ENCODE measurements at regions not wholly inside any gene's neighbourhood (a gene's known extent, or its start where the extent isn't known, plus 50 kb on each side); places are given as distances from the start of the nearest gene placed in this dataset.

- no peak overlapping the region for H3K4me3 ChIP-seq (ENCODE audit: low read length)
- H2AFZ ChIP-seq (ENCODE audit: low read depth, low read length) = no peak overlapping the region
- no peaks in the 10 kb centered on the region for H3K27me3 ChIP-seq (ENCODE audit: insufficient read depth, low read depth, low read length)
- H3K27ac ChIP-seq (ENCODE audit: low read length) = no peak overlapping the region
- no peaks in the 10 kb centered on the region for H3K79me2 ChIP-seq (replicated peaks; ENCODE audit: insufficient read depth, low read length)
- no peak for TF ChIP-seq MXI1 (conservative IDR thresholded peaks at IDR 0.05; ENCODE audit: poor library complexity, severe bottlenecking)
- no peak for TF ChIP-seq POLR2AphosphoS5 (IDR thresholded peaks at IDR 0.05)
- TF ChIP-seq SMC3 (conservative IDR thresholded peaks at IDR 0.05; ENCODE audit: poor library complexity) = no peak
- TF ChIP-seq EP300 (conservative IDR thresholded peaks at IDR 0.05; ENCODE audit: poor library complexity, severe bottlenecking) = no peak
- no peak for TF ChIP-seq RAD21 (conservative IDR thresholded peaks at IDR 0.05)
- TF ChIP-seq EZH2 (IDR thresholded peaks at IDR 0.05; ENCODE audit: borderline replicate concordance, insufficient read depth, low read length, poor library complexity, severe bottlenecking) = no peak
- no peak for TF ChIP-seq CTCF (IDR thresholded peaks at IDR 0.05; ENCODE audit: poor library complexity, severe bottlenecking)
- TF ChIP-seq REST (IDR thresholded peaks at IDR 0.05; ENCODE audit: borderline replicate concordance) = no peak
- no peak for TF ChIP-seq TAF1 (IDR thresholded peaks at IDR 0.05; ENCODE audit: low read depth)
- no peak overlapping the region for H3K9ac ChIP-seq (ENCODE audit: low read length)
- no peaks in the 10 kb centered on the region for H4K20me1 ChIP-seq (ENCODE audit: insufficient read depth)
- no peaks in the 10 kb centered on the region for H3F3A ChIP-seq (ENCODE audit: insufficient read depth, low read length, poor library complexity, severe bottlenecking)
- no peak overlapping the region for H3K4me2 ChIP-seq (ENCODE audit: low read length)
- H3K9me3 ChIP-seq (ENCODE audit: low read length) = no peaks in the 10 kb centered on the region
- no peaks in the 10 kb centered on the region for H3K9me2 ChIP-seq (ENCODE audit: insufficient read depth, low read length)
- H3K36me3 ChIP-seq (ENCODE audit: insufficient read depth, low read length) = no peaks in the 10 kb centered on the region
Measured at GRCh38 chrY:14436546-14436945, 87.8 kb upstream of the NLGN4Y start.

- no peak overlapping the region for H3K4me3 ChIP-seq (ENCODE audit: low read length)
- H3K36me3 ChIP-seq (ENCODE audit: insufficient read depth, low read length) = no peaks in the 10 kb centered on the region
- H3K9me2 ChIP-seq (ENCODE audit: insufficient read depth, low read length) = no peaks in the 10 kb centered on the region
- H2AFZ ChIP-seq (ENCODE audit: low read depth, low read length) = no peak overlapping the region
- no peaks in the 10 kb centered on the region for H3K27me3 ChIP-seq (ENCODE audit: insufficient read depth, low read depth, low read length)
- H3K4me2 ChIP-seq (ENCODE audit: low read length) = no peak overlapping the region
- H4K20me1 ChIP-seq (ENCODE audit: insufficient read depth) = no peaks in the 10 kb centered on the region
- H3K79me2 ChIP-seq (replicated peaks; ENCODE audit: insufficient read depth, low read length) = no peaks in the 10 kb centered on the region
- H3K9ac ChIP-seq (ENCODE audit: low read length) = no peak overlapping the region
- TF ChIP-seq TAF1 (IDR thresholded peaks at IDR 0.05; ENCODE audit: low read depth) (no peak), RAD21 (conservative IDR thresholded peaks at IDR 0.05) (no peak), SMC3 (conservative IDR thresholded peaks at IDR 0.05; ENCODE audit: poor library complexity) (no peak), EZH2 (IDR thresholded peaks at IDR 0.05; ENCODE audit: borderline replicate concordance, insufficient read depth, low read length, poor library complexity, severe bottlenecking) (no peak), CTCF (IDR thresholded peaks at IDR 0.05; ENCODE audit: poor library complexity, severe bottlenecking) (no peak), MXI1 (conservative IDR thresholded peaks at IDR 0.05; ENCODE audit: poor library complexity, severe bottlenecking) (no peak), EP300 (conservative IDR thresholded peaks at IDR 0.05; ENCODE audit: poor library complexity, severe bottlenecking) (no peak)
- no peak overlapping the region for H3K27ac ChIP-seq (ENCODE audit: low read length)
- no peaks in the 10 kb centered on the region for H3F3A ChIP-seq (ENCODE audit: insufficient read depth, low read length, poor library complexity, severe bottlenecking)
- H3K9me3 ChIP-seq (ENCODE audit: low read length) = no peaks in the 10 kb centered on the region
Measured at GRCh38 chrY:14437626-14438025, 86.7 kb upstream of the NLGN4Y start.

All from neural cell (in vitro differentiated cells).